ENCODE measurements at regions not wholly inside any gene's neighbourhood (a gene's known extent, or its start where the extent isn't known, plus 50 kb on each side); places are given as distances from the start of the nearest gene placed in this dataset.

GRCh38 chr7:23944131-23944530 lies 234.1 kb downstream of the STK31 start:
- TF ChIP-seq CTCF (IDR thresholded peaks at IDR 0.05) (no peak), POLR2A (IDR thresholded peaks at IDR 0.05) (no peak)
